ENCODE measurements at regions not wholly inside any gene's neighbourhood (a gene's known extent, or its start where the extent isn't known, plus 50 kb on each side); places are given as distances from the start of the nearest gene placed in this dataset.

GRCh38 chr16:63289834-63290460 lies 1253.7 kb upstream of the CDH8 start:
- H3K27me3 ChIP-seq (replicated peaks; ENCODE audit: insufficient read depth, low read length), result no peaks in the 10 kb centered on the region
- no peak overlapping the region for H3K4me2 ChIP-seq (ENCODE audit: low read depth, low read length)
- no peak overlapping the region for H2AFZ ChIP-seq (ENCODE audit: low read length)
- H3F3A ChIP-seq (ENCODE audit: insufficient read depth, low read length), result no peaks in the 10 kb centered on the region
- H3K27ac ChIP-seq (ENCODE audit: low read length), result no peak overlapping the region
- no peaks in the 10 kb centered on the region for H3K9me2 ChIP-seq (replicated peaks; ENCODE audit: insufficient read depth, low read length)
- no peaks in the 10 kb centered on the region for H3K36me3 ChIP-seq (replicated peaks; ENCODE audit: insufficient read depth, low read length)
- peak; percentile 55 for DNase-seq
- H3K79me2 ChIP-seq (ENCODE audit: low read length), result no peaks in the 10 kb centered on the region
- TF ChIP-seq EZH2 (optimal IDR thresholded peaks at IDR 0.05; ENCODE audit: low read depth, low read length) (no peak), CTCF (IDR thresholded peaks at IDR 0.05; ENCODE audit: low read length) (peak; percentile 87)
- H3K4me3 ChIP-seq (ENCODE audit: low read length), result no peak overlapping the region
- no peak overlapping the region for H3K9ac ChIP-seq (ENCODE audit: low read length)
- no peaks in the 10 kb centered on the region for H4K20me1 ChIP-seq (ENCODE audit: insufficient read depth, low read length)
- no peaks in the 10 kb centered on the region for H3K4me1 ChIP-seq (ENCODE audit: low read length)
- no peaks in the 10 kb centered on the region for H3K9me3 ChIP-seq (replicated peaks; ENCODE audit: insufficient read depth, low read length)

- DNase-seq, result no peak
- Histone ChIP-seq H3K9me3 (replicated peaks; ENCODE audit: insufficient read depth, low read length) (no peaks in the 10 kb centered on the region), H3K36me3 (replicated peaks; ENCODE audit: insufficient read depth, low read length) (no peaks in the 10 kb centered on the region), H3K9me2 (replicated peaks; ENCODE audit: insufficient read depth, low read length) (no peaks in the 10 kb centered on the region), H3K4me3 (ENCODE audit: low read length) (no peak overlapping the region), H3K27me3 (replicated peaks; ENCODE audit: insufficient read depth, low read length) (no peaks in the 10 kb centered on the region), H3F3A (ENCODE audit: insufficient read depth, low read length) (no peaks in the 10 kb centered on the region), H3K9ac (ENCODE audit: low read length) (no peak overlapping the region), H4K20me1 (ENCODE audit: insufficient read depth, low read length) (no peaks in the 10 kb centered on the region), H3K4me1 (ENCODE audit: low read length) (no peaks in the 10 kb centered on the region), H2AFZ (ENCODE audit: low read length) (no peak overlapping the region), H3K79me2 (ENCODE audit: low read length) (no peaks in the 10 kb centered on the region), H3K27ac (ENCODE audit: low read length) (no peak overlapping the region), H3K4me2 (ENCODE audit: low read depth, low read length) (no peak overlapping the region)
- no peak for TF ChIP-seq EZH2 (optimal IDR thresholded peaks at IDR 0.05; ENCODE audit: low read depth, low read length)
- no peak for TF ChIP-seq CTCF (IDR thresholded peaks at IDR 0.05; ENCODE audit: low read length)
- no peak for TF ChIP-seq EZH2phosphoT487 (IDR thresholded peaks at IDR 0.05; ENCODE audit: low read length)
Observed at GRCh38 chr16:63287401-63287800, 1251.2 kb upstream of the CDH8 start.

- H3K27ac ChIP-seq (ENCODE audit: low read length), result no peak overlapping the region
- no peak for DNase-seq
- no peaks in the 10 kb centered on the region for H3K27me3 ChIP-seq (replicated peaks; ENCODE audit: insufficient read depth, low read length)
- no peak overlapping the region for H3K4me2 ChIP-seq (ENCODE audit: low read depth, low read length)
- no peaks in the 10 kb centered on the region for H3K9me2 ChIP-seq (replicated peaks; ENCODE audit: insufficient read depth, low read length)
- H2AFZ ChIP-seq (ENCODE audit: low read length), result no peak overlapping the region
- H3K9me3 ChIP-seq (replicated peaks; ENCODE audit: insufficient read depth, low read length), result no peaks in the 10 kb centered on the region
- H4K20me1 ChIP-seq (ENCODE audit: insufficient read depth, low read length), result no peaks in the 10 kb centered on the region
- H3K4me3 ChIP-seq (ENCODE audit: low read length), result no peak overlapping the region
- no peaks in the 10 kb centered on the region for H3F3A ChIP-seq (ENCODE audit: insufficient read depth, low read length)
- H3K36me3 ChIP-seq (replicated peaks; ENCODE audit: insufficient read depth, low read length), result no peaks in the 10 kb centered on the region
- no peak for TF ChIP-seq EZH2 (optimal IDR thresholded peaks at IDR 0.05; ENCODE audit: low read depth, low read length)
- no peak for TF ChIP-seq EZH2phosphoT487 (IDR thresholded peaks at IDR 0.05; ENCODE audit: low read length)
- TF ChIP-seq CTCF (IDR thresholded peaks at IDR 0.05; ENCODE audit: low read length), result no peak
- H3K4me1 ChIP-seq (ENCODE audit: low read length), result no peaks in the 10 kb centered on the region
- H3K79me2 ChIP-seq (ENCODE audit: low read length), result no peaks in the 10 kb centered on the region
- no peak overlapping the region for H3K9ac ChIP-seq (ENCODE audit: low read length)
Observed at GRCh38 chr16:63283721-63284120, 1247.5 kb upstream of the CDH8 start.
